MV-4-11 (cell line): ENCODE measurements at regions not wholly inside any gene's neighbourhood (a gene's known extent, or its start where the extent isn't known, plus 50 kb on each side); places are given as distances from the start of the nearest gene placed in this dataset.

Source experiments
- DNase-seq: peaks from one replicate; lab custom pipeline; 2025; lab: John Stamatoyannopoulos, UW

- no peak for DNase-seq
These were observed 195.8 kb upstream of the RASGEF1B start for GRCh38 chr4:81667539-81667938.

- no peak for DNase-seq
These were observed 194.8 kb upstream of the RASGEF1B start for GRCh38 chr4:81666491-81666890.

- no peak for DNase-seq
These were observed 193.9 kb upstream of the RASGEF1B start for GRCh38 chr4:81665649-81666048.

- DNase-seq = no peak
These were observed 193.3 kb upstream of the RASGEF1B start for GRCh38 chr4:81665045-81665444.

- no peak for DNase-seq
These were observed 192.4 kb upstream of the RASGEF1B start for GRCh38 chr4:81664079-81664478.

- DNase-seq = no peak
These were observed 191.7 kb upstream of the RASGEF1B start for GRCh38 chr4:81663368-81663767.

- DNase-seq = no peak
These were observed 187.3 kb upstream of the RASGEF1B start for GRCh38 chr4:81659051-81659450.

- no peak for DNase-seq
These were observed 180.4 kb upstream of the RASGEF1B start for GRCh38 chr4:81652069-81652478.

GRCh38 chr4:81651243-81651899 is 179.7 kb upstream of the RASGEF1B start:
- no peak for DNase-seq

GRCh38 chr4:81650606-81651242 is 179.0 kb upstream of the RASGEF1B start:
- DNase-seq = no peak

- no peak for DNase-seq
These were observed 177.0 kb upstream of the RASGEF1B start for GRCh38 chr4:81648576-81649275.

GRCh38 chr4:81647388-81647787 is 175.7 kb upstream of the RASGEF1B start:
- no peak for DNase-seq

GRCh38 chr4:81642543-81642942 is 170.8 kb upstream of the RASGEF1B start:
- DNase-seq = no peak

GRCh38 chr4:81639248-81639647 is 167.5 kb upstream of the RASGEF1B start:
- no peak for DNase-seq

- no peak for DNase-seq
These were observed 167.0 kb upstream of the RASGEF1B start for GRCh38 chr4:81638698-81639097.

- peak; percentile 86 for DNase-seq
These were observed 164.0 kb upstream of the RASGEF1B start for GRCh38 chr4:81635739-81636138.

- no peak for DNase-seq
These were observed 163.3 kb upstream of the RASGEF1B start for GRCh38 chr4:81634766-81635549.

- no peak for DNase-seq
These were observed 162.5 kb upstream of the RASGEF1B start for GRCh38 chr4:81634165-81634564.

GRCh38 chr4:81632581-81633299 is 161.0 kb upstream of the RASGEF1B start:
- no peak for DNase-seq

- no peak for DNase-seq
These were observed 160.3 kb upstream of the RASGEF1B start for GRCh38 chr4:81631958-81632441.

- no peak for DNase-seq
These were observed 157.7 kb upstream of the RASGEF1B start for GRCh38 chr4:81629366-81629765.

- no peak for DNase-seq
These were observed 156.8 kb upstream of the RASGEF1B start for GRCh38 chr4:81628489-81628888.
